ENCODE measurements at regions not wholly inside any gene's neighbourhood (a gene's known extent, or its start where the extent isn't known, plus 50 kb on each side); places are given as distances from the start of the nearest gene placed in this dataset.
A peak's percentile ranks its signal among the peaks of the same experiment; 100 is the strongest.
"Not testable (repeated sequence)": the region's sequence is repeated elsewhere in the genome, so short reads cannot be mapped to it uniquely, and the experiment has no call there.

GRCh38 chr15:24733659-24734058 is 58.1 kb downstream of the NPAP1 start:
- DNase-seq = no peak

GRCh38 chr15:24734396-24734795 is 58.8 kb downstream of the NPAP1 start:
- no peak for DNase-seq

- DNase-seq = no peak
These were observed 69.7 kb downstream of the NPAP1 start for GRCh38 chr15:24745290-24745689.

- no peak for DNase-seq
These were observed 70.5 kb downstream of the NPAP1 start for GRCh38 chr15:24746094-24746493.

GRCh38 chr15:24747376-24747775 is 71.8 kb downstream of the NPAP1 start:
- no peak for DNase-seq

- no peak for DNase-seq
These were observed 73.4 kb downstream of the NPAP1 start for GRCh38 chr15:24748812-24749439.

- no peak for DNase-seq
These were observed 76.8 kb downstream of the NPAP1 start for GRCh38 chr15:24752354-24752753.

GRCh38 chr15:24756101-24756500 is 80.5 kb downstream of the NPAP1 start:
- no peak for DNase-seq

GRCh38 chr15:24760066-24760465 is 84.5 kb downstream of the NPAP1 start:
- DNase-seq = no peak

- no peak for DNase-seq
These were observed 86.2 kb downstream of the NPAP1 start for GRCh38 chr15:24761704-24762302.

GRCh38 chr15:24763891-24764290 is 88.3 kb downstream of the NPAP1 start:
- DNase-seq = no peak

GRCh38 chr15:24764375-24765171 is 89.0 kb downstream of the NPAP1 start:
- DNase-seq = no peak

GRCh38 chr15:24766511-24767133 is 91.0 kb downstream of the NPAP1 start:
- DNase-seq = no peak

- no peak for DNase-seq
These were observed 96.7 kb downstream of the NPAP1 start for GRCh38 chr15:24772266-24772665.

GRCh38 chr15:24772686-24773373 is 97.3 kb downstream of the NPAP1 start:
- DNase-seq = peak; percentile 19

GRCh38 chr15:24777307-24777706 is 101.7 kb downstream of the NPAP1 start:
- DNase-seq = no peak

- DNase-seq = no peak
These were observed 108.9 kb downstream of the NPAP1 start for GRCh38 chr15:24784506-24784905.

- no peak for DNase-seq
These were observed 110.8 kb downstream of the NPAP1 start for GRCh38 chr15:24786347-24786746.

- DNase-seq = not testable (repeated sequence)
These were observed 127.0 kb downstream of the NPAP1 start for GRCh38 chr15:24802624-24803023.

- no peak for DNase-seq
These were observed 135.1 kb upstream of the SNRPN start for GRCh38 chr15:24819680-24820079.

GRCh38 chr15:24823473-24823872 is 131.3 kb upstream of the SNRPN start:
- DNase-seq = no peak

GRCh38 chr15:24832282-24832681 is 122.5 kb upstream of the SNRPN start:
- DNase-seq = no peak

- no peak for DNase-seq
These were observed 119.5 kb upstream of the SNRPN start for GRCh38 chr15:24835301-24835700.

Data from GOT3 (cell line).